ENCODE measurements at regions not wholly inside any gene's neighbourhood (a gene's known extent, or its start where the extent isn't known, plus 50 kb on each side); places are given as distances from the start of the nearest gene placed in this dataset.

GRCh38 chr11:93902921-93903320 lies 52.5 kb upstream of the VSTM5 start:
- Histone ChIP-seq H3K4me3 (no peak overlapping the region), H3K36me3 (replicated peaks in 1 of 2) (no peaks in the 10 kb centered on the region), H3K27me3 (no peaks in the 10 kb centered on the region), H3K4me1 (replicated peaks in 1 of 2) (no peaks in the 10 kb centered on the region), H3K27ac (no peak overlapping the region), H3K9me3 (replicated peaks in 1 of 3) (no peaks in the 10 kb centered on the region)
- no peak for DNase-seq
- 68 to 75% (median 71%) methylated on average over 5 of the region's 5 CpGs for whole genome bisulfite sequencing, 4 donors
- intact Hi-C loops (cut with DNase I) = no loop called here
- TF ChIP-seq CTCF (IDR thresholded peaks at IDR 0.05) = no peak
- no peak for TF ChIP-seq POLR2A (IDR thresholded peaks at IDR 0.05)

DNA sequence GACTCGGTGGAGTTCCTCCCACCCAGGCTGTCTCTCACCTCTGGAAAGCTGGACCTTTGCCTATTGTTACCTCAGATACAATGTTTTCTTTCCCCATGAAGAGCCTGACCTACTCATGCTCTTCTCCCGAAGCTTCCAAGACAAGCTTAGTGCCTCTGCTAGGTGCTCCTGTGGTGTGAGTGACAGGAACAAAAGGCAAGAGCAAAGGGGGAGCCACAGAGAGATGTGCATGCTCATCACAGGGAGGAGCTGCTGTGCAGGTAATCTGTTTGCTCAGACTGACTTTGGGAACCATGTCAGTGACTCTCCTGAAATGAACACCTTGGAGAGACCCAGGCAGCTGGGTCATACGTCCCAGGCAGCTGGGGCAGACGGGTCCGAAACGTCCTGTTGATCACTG lies 53.6 kb upstream of the VSTM5 start:
- Histone ChIP-seq H3K4me3 (no peak overlapping the region), H3K27ac (no peak overlapping the region), H3K4me1 (replicated peaks in 1 of 2) (no peaks in the 10 kb centered on the region), H3K27me3 (no peaks in the 10 kb centered on the region), H3K9me3 (replicated peaks in 1 of 3) (no peaks in the 10 kb centered on the region), H3K36me3 (replicated peaks in 1 of 2) (no peaks in the 10 kb centered on the region)
- 31 to 78% (median 63%) methylated on average over 4 to 6 of the region's 6 CpGs for WGBS, 4 donors
- no peak for TF ChIP-seq CTCF (IDR thresholded peaks at IDR 0.05)
- TF ChIP-seq POLR2A (IDR thresholded peaks at IDR 0.05) = no peak
- intact Hi-C loops (cut with DNase I) = no loop called here
- DNase-seq = no peak

- 35 to 53% (median 42%) methylated on average over 2 of the region's 2 CpGs for WGBS, 4 donors
- intact Hi-C loops (cut with DNase I) = no loop called here
- no peak for DNase-seq
- Histone ChIP-seq H3K36me3 (replicated peaks in 1 of 2) (no peaks in the 10 kb centered on the region), H3K27me3 (no peaks in the 10 kb centered on the region), H3K4me3 (no peak overlapping the region), H3K9me3 (replicated peaks in 1 of 3) (no peaks in the 10 kb centered on the region), H3K27ac (no peak overlapping the region), H3K4me1 (replicated peaks in 1 of 2) (no peaks in the 10 kb centered on the region)
- TF ChIP-seq POLR2A (IDR thresholded peaks at IDR 0.05) = no peak
- no peak for TF ChIP-seq CTCF (IDR thresholded peaks at IDR 0.05)
These were observed 54.3 kb upstream of the VSTM5 start for GRCh38 chr11:93904716-93905115.

GRCh38 chr11:93905384-93905783 lies 55.0 kb upstream of the VSTM5 start:
- H3K4me3 ChIP-seq = no peak overlapping the region
- peak in 1 of 7 donors; percentile 2 for DNase-seq
- TF ChIP-seq POLR2A (IDR thresholded peaks at IDR 0.05) = no peak
- no peaks in the 10 kb centered on the region for H3K4me1 ChIP-seq (replicated peaks in 1 of 2)
- intact Hi-C loops (cut with DNase I) = no loop called here
- no peaks in the 10 kb centered on the region for H3K27me3 ChIP-seq
- H3K27ac ChIP-seq = no peak overlapping the region
- H3K36me3 ChIP-seq (replicated peaks in 1 of 2) = no peaks in the 10 kb centered on the region
- no peaks in the 10 kb centered on the region for H3K9me3 ChIP-seq (replicated peaks in 1 of 3)
- WGBS, 4 donors = 47 to 67% (median 52%) methylated on average over 3 of the region's 3 CpGs

DNA sequence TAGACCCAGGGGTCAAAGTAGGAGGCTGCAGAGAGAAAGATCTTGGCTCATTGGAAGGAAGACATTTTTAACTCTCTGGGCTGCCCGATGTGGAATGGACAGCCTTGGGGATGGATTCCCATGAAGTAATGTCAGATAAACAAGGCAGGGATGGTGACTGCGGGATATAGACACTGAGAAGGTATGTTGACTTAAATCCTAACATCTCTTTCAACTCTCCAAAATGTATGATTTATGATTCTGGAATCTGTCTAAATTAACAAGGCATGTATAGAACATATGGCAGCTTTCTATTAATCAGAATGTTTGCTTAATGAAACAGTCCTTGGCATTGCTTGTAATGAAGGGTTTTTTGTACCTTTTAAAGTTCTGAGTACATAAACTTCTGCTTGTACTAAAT lies 56.1 kb upstream of the VSTM5 start:
- Histone ChIP-seq H3K27me3 (no peaks in the 10 kb centered on the region), H3K36me3 (replicated peaks in 1 of 2) (no peaks in the 10 kb centered on the region), H3K4me1 (replicated peaks in 1 of 2) (no peaks in the 10 kb centered on the region), H3K9me3 (replicated peaks in 1 of 3) (no peaks in the 10 kb centered on the region), H3K4me3 (no peak overlapping the region), H3K27ac (no peak overlapping the region)
- intact Hi-C loops (cut with DNase I) = no loop called here
- TF ChIP-seq CTCF (IDR thresholded peaks at IDR 0.05) = no peak
- no peak for TF ChIP-seq POLR2A (IDR thresholded peaks at IDR 0.05)
- DNase-seq = no peak
- WGBS, 4 donors = 31 to 60% (median 46%) methylated on average over 2 of the region's 2 CpGs

Data from adrenal gland (tissue), 9 donors.